ENCODE measurements at regions not wholly inside any gene's neighbourhood (a gene's known extent, or its start where the extent isn't known, plus 50 kb on each side); places are given as distances from the start of the nearest gene placed in this dataset.

- Histone ChIP-seq H3K4me1 (ENCODE audit: control insufficient read depth, extremely low read depth, insufficient read depth, low read length) (no peaks in the 10 kb centered on the region), H4K20me1 (replicated peaks; ENCODE audit: control insufficient read depth, extremely low read depth, insufficient read depth, low read length) (no peaks in the 10 kb centered on the region), H3K9me1 (replicated peaks; ENCODE audit: control insufficient read depth, extremely low read depth, insufficient read depth, low read length) (no peaks in the 10 kb centered on the region), H3K36me3 (ENCODE audit: control insufficient read depth in 2 of 2, extremely low read depth in 1 of 2, insufficient read depth in 2 of 2, low read length in 2 of 2) (no peaks in the 10 kb centered on the region), H3K27me3 (ENCODE audit: control insufficient read depth in 2 of 2, insufficient read depth in 2 of 2, low read length in 2 of 2) (no peaks in the 10 kb centered on the region), H2AFZ (ENCODE audit: low read depth, low read length) (no peak overlapping the region), H3K79me2 (ENCODE audit: control insufficient read depth, insufficient read depth, low read length) (no peaks in the 10 kb centered on the region), H3K9ac (replicated peaks; ENCODE audit: extremely low read depth, insufficient read depth, low read length) (no peak overlapping the region), H3K4me2 (ENCODE audit: insufficient read depth, low read length) (no peak overlapping the region), H3K9me3 (replicated peaks; ENCODE audit: control insufficient read depth, insufficient read depth, low read length) (no peaks in the 10 kb centered on the region), H3K4me3 (replicated peaks in 1 of 3; ENCODE audit: insufficient read depth in 1 of 3, low read depth in 1 of 3, low read length in 3 of 3) (no peak overlapping the region), H3K27ac (ENCODE audit: insufficient read depth, low read depth, low read length) (no peak overlapping the region)
- intact Hi-C loops (cut with micrococcal nuclease) (no loop called here), dilution Hi-C loops (cut with MboI; ENCODE audit: extremely low pct_ligation_motif_present, low sequenced_read_pairs) (no loop called here)
- CTCF ChIA-PET, result no interaction called here
- TF ChIP-seq POLR2AphosphoS5 (IDR thresholded peaks at IDR 0.05; ENCODE audit: insufficient read depth, low read depth, low read length) (no peak), JUN (IDR thresholded peaks at IDR 0.05; ENCODE audit: borderline replicate concordance, insufficient read depth, insufficient read length, low read depth) (no peak), MAX (IDR thresholded peaks at IDR 0.05; ENCODE audit: insufficient read depth, insufficient read length) (no peak), POLR2A (IDR thresholded peaks at IDR 0.05; ENCODE audit: low read depth, low read length) (no peak), MYC (IDR thresholded peaks at IDR 0.05; ENCODE audit: low read depth, low read length) (no peak), CTCF (IDR thresholded peaks at IDR 0.05; ENCODE audit: extremely low read depth in 1 of 2, insufficient read depth in 1 of 2, low read depth in 1 of 2, low read length in 2 of 2) (no peak), FOS (IDR thresholded peaks at IDR 0.05; ENCODE audit: borderline replicate concordance, insufficient read depth, low read length) (no peak), EZH2 (IDR thresholded peaks at IDR 0.05; ENCODE audit: borderline replicate concordance, low read depth, low read length, severe bottlenecking) (no peak), GATA2 (IDR thresholded peaks at IDR 0.05; ENCODE audit: insufficient read depth, insufficient read length, low read depth, low read length) (no peak)
- POLR2A ChIA-PET, result no interaction called here
- FAIRE-seq (no peak), DNase-seq (ENCODE audit: low read depth, low spot score) (no peak)
- BruUV-seq (replicated peaks), result no TSS peak
Measured at GRCh38 chr2:155442088-155442487, 743.6 kb downstream of the KCNJ3 start.
